ENCODE measurements at regions not wholly inside any gene's neighbourhood (a gene's known extent, or its start where the extent isn't known, plus 50 kb on each side); places are given as distances from the start of the nearest gene placed in this dataset.

DNA sequence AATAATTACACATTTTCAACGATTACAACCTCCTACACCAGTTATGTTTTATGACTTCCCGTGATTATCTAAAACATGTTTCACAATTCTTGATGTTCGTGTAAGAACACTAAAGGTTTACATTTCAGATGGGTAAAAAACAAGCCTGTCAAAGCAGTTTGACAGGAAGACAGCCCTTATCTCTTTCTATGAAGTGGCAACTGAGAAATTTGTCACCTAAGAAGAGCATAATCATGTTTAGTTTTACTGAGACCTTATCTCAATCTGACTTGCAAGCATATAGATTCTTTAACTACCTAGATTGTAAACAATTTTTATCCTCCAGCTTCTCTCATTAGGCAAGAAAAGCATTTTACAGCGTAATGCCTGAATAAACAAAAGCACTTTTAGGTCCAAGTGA lies 218.4 kb upstream of the ZBED5 start:
- DNase-seq, result no peak

DNA sequence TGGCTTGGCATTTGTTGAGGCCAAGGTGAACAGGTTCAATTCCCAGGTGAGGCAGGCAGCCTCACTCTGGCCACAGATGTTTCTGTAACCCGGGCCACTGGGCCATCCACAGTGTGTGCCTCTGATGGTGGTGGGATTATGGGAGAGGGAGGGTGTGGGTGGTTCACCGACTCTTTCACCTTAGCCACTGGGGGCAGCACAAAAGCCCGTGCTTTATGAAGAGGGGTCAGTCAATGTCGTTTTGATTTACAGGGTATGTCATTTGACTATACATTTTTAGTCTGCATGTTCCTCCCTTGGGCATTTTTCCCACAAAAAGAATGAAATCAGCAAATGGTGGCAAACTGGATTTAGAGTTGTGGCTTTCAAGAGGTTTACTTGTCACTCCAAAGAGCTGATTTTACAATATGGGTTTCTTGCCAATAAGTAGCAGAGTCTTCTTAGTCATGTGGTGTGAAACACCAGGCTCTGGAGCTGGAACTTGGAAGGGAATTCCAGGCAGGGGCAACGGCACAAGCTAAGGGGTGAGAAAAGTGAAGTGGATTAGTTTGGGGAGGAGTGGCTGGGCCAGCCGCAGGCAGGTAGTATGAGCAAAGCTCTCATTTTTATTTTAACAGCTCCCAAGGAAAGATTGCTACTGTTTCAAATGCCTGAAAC lies 217.8 kb upstream of the ZBED5 start:
- no peak for DNase-seq

DNA sequence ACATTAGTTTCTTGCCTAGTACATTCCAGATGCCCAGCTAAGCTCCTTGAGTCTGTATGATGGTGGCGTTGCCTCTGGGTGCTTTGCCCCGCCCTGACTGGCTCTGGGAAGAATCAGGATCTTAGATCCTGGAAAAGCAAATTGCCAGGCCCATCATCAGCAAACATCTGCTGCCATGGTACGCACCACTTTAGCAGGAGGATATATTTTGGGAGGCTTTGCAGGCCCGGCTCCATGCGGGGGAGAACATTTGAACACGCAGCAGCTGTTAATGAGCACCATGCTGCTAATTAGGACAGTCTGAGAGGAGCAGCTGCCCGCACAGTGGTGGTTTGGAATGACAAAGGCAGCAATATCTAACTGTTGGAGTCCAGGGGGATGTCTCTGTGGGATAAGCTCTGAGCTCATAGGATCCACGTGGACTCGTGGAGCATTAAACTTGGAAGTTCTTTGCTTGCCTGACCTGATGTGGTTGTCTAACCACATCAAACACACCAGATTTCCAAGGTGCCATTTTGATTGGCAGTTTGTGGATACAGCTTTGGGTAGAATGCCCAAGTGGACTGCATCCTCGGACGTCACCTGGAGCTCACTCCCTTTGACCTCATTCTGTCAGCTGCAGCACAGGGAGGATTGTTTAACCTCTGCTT lies 217.0 kb upstream of the ZBED5 start:
- peak; percentile 33 for DNase-seq

DNA sequence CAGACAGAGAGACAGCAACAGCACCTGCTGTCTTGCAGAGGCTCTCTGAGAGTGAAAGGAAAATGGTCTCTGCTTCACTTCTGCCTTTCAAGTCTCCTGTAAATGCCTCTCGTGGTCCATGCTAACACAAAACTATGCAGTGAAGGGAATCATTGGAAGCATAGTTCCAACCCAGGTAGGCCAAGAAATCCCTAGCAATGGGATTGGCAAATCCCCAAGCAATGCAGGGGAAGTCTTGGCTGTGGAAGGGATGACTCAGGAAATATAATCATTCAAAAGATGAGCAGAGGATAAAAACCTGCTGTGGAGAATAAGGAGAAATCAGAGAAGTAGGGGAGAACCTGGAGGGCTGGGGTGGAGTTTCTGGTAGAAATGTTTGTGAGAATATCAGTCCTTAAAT lies 216.1 kb upstream of the ZBED5 start:
- DNase-seq, result no peak

DNA sequence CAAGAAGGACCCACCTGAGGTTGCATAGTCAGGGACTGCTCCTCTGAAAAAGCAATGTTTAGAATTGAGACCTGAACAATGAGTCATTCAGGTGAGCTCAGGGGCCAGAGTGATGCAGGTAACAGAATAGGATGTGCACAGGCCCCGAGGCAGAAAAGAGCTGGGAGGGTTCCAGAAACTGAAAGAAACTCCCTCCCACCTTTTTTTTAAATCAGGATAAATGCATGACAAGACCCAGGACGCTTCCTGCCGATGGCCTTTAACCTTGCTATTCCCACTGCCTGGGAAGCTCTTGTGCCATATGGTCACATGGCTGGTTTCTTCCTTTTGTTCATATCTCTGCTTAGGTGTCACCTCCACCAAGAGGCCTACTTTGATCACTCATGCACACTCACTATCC lies 214.2 kb upstream of the ZBED5 start:
- no peak for DNase-seq

DNA sequence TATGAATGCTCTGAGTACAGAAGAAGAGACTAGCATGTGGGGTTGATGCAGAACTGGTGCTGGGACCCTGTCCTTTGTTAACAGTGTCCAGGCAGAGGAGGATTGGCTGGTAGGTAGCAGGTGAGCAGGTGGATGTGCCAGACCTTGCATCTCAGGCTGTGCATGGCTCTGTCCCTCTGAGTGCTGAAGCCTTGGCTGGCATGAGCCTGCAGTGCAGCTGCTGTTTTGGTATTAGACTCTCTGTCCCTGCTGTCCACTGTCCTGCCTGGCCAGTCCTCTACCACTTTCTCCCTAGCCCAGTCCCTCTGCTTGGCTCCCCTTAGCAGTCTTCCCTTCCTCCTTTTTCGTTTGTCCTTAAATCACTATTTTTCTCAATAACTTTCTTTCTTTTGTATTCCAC lies 213.6 kb upstream of the ZBED5 start:
- DNase-seq, result no peak

DNA sequence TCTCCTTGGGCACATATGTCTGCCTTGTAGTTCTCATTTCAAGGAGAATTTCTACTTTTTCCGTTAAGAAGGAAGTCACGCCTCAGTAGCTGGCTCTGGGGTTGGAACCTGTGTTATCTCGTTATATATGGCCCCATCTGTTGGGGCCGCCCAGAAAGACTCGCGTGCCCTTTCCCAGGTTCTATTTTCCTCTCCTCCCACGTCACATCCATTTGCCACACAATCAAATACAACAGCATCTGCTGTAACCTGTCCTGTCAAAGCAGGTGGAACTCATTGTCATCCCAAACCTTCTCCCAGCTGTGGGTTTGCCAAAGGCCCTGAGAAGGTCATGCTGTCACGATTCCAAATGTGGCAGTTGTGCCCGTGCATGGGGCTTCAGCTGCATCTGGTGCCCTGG lies 213.1 kb upstream of the ZBED5 start:
- DNase-seq, result no peak

DNA sequence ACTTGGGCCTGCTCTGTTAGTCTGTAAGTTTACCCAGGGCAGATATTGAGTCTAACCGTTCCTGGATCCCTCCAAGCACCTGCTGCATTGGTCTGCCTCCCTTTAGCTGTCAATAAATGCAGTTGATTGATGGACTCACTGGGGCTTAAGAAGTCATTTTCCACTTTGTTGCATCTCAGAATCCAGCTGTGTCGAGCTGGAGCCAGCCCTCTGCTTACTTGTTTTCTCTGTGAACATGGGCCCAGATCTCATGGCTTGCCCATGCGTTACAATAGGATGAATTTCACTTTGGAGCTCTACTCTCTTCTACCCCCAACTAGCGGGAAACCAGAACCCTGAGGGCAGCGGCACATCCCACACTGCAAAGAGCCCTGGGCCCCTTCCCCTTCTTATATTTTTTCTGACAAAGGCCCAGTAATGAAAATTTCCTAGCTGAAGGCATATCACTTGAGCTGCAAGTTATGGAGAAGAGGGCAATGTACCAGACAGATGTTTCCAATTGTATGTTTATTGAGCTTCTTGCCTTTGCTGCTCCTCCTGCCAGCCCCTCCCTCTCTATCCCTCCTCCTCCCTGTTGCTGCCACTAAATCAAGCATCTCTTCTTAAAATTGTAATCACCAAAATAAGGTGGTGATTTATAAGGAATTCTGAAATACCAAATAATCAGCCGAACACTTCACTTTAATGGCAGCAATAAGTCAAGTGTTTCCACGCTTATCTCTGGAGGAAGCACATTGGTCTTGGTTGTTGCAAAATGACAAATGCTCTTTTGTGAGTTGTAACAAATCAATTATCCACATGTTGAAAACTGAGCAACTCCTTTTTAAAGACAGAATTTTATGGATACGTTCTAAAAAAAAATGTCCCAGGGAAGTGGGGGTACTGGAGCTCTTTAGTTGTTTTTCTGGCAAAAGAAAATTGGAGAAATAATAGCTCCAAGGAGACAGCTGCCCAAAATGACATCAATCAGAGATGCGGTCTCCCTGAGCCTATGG lies 212.3 kb upstream of the ZBED5 start:
- DNase-seq, result no peak

DNA sequence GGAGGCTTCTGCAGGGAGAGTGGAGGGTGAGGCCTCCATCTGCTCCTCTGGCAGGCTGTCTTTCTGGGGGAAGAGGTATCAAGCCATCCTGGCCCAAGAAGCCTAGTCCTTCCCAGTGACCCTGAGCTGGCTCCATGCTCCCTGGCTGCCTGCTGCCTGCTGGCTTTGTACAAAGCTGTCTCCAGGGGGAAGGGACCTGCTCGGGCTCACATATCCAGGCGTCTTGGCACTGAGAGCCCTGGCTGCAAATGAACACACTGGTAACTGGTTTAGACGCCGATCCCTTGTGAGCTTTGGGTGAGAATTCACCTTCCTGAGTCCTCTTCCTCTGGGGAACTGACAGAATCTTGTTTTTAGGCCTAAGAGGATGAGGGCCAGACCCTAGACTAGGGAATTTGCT lies 210.3 kb upstream of the ZBED5 start:
- no peak for DNase-seq

DNA sequence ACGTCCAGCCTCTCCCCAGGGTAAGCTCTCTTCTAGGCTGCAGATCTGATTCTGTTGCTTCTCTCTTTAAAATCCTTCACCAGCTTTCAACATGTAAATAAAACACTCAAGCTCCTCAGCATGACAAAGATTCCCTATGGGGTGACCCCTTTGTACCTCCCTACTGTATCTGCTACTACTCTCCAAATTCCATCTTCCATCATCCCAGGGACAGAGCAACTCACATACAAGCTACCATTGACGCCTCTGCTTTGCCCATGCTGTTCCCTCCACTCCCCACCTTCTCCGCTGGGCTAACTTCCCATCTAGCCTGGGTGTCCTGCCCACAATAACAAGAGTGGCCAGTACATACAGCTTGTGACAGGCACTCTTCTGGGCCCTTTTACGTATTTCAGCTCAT lies 207.5 kb upstream of the ZBED5 start:
- no peak for DNase-seq

DNA sequence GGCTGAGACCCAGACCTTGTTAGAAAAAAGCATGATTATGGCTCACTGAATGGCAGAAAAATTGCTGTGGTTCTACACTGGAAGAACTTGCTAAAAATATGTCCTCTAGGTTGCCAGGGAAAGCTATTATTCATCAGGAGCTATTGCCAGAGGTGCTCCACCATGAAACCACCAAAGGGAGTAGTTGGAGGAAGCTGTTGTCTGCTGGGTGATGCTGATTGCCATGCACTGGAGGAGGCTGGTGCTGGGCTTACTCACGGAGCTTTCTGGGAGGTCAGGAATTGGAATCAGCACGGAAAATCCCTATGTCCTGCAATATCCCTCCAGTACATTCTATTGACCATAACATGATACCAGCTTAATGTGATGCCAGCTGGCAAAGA lies 199.6 kb upstream of the ZBED5 start:
- no peak for DNase-seq

DNA sequence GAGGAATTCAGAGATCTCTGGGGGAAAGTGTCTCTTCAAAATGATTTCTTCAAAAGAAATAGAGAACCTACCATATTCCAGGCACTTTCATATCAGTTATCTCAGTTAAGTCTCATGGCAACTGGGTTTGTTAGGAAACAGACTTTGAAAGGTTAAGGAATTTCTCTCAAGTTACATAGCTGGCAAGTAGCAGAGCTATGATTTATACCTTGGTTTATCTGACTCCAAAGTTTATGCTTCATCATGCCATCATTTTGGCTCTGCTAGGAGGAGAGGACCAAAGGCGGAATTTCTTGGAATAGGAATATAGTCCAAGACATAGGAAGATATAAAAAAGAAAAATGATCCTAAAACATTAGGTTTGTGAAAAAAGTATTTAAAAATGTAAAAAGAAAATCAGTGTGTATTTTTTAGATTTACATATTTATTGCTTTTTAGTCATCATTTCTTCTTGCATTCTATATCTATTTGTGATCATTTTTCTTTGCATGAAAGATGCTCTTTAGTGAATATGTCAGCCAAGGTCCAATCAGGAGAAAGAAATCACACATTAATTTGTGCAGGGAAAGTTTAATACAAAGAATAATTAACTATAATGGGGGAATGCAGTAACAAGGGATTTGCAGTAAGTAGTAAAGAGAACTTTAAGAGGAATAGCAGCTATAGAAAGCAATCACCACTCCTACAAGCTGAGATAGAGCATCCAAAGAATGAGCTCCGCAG lies 199.1 kb upstream of the ZBED5 start:
- DNase-seq, result no peak

DNA sequence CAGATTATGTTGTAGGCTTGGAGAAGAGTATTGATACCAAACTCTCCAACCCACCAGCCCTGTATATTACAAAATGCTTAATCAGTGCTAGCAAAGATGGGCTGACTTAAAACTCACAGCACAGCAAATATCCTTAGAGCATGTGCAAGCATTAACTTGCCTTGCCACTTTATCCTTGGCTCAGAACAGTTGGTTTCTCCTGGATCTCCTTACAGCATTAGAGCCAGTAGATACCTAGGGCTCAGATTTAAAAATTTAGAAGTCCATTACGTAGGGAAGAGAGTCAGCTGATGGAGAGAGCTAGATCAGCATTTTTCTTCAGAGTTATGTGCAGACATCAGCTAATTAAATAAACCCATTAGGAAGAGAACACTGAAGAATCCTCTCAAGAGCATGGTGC lies 198.5 kb upstream of the ZBED5 start:
- DNase-seq, result no peak

DNA sequence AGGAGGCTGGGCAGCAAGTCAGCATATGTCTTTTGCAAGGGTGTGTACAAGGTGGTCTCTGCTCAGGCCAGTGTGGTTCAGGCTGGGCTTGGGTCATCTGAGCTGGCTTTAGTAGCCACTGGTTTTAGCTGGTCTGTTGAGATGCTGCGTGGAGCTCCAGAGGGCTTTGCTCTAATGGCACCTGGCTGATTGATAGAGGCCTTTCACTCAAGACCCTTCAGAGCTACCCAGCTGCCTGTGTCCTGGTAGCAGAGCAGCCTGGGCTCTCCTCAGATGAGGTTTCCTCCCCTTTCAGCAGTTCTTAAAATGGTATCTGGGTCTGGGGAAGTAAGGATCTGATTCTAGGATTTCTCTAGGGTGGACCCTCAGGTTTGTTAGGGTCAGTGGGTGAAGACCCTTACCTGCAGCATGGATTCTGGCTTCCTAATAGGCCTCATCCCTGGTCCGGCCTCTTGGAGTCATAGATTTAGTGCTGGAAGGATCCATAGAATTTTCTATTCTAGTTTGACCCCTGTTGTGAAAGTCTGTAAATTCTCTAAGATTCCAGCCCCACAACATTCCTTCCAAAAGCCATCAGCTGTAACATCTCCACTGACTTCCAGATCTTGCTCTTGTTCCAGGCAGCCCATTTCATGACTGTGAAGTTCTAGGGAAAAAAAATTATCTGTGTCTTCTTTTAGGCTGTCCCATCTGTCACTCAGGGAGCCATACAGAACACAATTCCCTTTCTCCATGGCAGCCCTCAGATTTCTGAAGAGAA lies 190.2 kb upstream of the ZBED5 start:
- DNase-seq, result no peak

DNA sequence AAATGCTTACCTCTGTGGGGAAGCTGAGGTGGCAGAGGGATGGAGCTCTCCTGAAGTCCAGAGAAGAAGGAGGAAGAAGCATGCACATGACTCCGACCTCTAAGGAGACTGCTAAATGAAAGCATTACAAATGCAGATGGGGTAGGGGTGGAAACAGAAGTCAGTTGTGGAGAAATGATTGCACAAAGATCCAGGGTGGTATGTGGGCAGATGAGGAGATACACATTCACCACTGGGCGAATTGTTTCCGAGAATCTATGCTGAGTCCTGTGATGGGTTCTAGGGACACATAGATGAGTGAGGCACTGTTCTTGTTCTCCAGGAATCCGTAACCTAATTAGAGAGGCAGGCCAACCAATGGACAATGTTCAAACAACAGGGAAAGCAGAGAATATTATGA lies 188.9 kb upstream of the ZBED5 start:
- no peak for DNase-seq

DNA sequence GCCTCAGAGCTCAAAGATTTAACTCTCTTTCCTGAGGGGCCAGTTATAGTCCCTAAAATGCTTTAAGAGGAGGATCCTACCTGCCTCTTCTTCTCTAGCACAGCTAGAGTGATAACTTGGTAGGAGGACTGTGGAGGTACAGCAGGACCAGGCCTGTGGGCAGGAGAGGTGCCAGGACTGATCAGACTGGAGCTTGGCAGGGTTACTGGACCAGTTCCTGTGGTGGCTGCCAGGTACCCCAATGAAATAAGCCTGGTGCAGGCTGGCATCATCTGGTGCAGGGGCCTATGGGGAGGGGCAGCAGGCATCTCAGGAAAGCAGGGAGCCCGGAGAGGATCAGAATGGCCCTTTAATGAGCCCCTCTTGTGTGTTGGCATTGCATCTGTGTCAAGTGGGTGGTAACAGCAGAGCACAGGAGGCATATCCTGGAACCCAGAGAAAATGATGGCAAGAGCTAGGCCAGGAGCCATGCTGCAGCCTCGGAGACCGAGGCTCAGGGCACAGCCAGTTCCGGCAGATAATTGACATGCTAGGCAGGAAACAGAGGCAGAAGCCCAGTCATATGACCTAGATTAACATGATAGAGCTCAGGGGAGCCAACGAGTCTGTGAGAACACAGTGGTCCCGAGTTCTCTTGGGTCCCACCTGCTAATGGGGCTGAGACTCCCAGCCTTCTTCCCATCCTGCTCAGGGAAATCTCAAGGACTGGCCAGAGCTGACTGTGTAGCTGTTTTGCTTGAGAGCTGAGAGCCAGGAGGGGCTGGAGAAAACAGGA lies 187.5 kb upstream of the ZBED5 start:
- DNase-seq, result no peak

DNA sequence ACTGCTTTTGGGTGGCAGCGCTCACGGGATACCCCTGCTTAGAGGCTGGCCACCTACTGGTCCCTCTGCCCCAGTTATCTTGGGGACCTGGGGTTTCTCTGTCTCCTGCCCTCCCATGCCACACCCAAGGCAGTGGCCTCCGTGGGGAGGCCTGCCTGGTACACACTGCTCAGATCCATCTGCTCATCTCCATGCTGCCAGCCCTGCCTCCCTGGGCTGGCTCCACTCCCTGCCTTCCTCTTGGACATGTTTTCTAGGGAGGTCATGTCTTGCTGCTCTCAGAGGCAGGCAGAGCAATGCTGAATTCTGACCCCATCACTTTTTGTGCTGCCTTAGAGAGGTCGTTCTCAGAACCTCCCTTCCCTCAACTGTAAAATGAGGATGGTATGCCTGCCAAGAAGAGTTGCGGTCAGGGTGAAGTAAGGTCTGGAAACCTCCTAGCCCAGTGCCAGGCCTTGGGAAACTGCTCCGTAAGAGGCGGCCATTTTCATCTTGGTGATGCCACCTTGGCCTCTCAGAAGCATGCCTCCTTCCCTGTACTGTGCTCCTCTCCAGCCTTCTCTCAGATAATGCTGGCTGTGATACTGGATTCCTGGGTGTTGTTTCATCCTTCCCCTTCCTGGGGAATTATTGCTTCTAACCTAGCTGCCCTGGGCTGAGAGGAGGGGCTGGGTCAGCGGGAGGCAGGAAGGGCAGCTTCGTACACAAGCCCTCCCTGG lies 186.4 kb upstream of the ZBED5 start:
- DNase-seq, result no peak

DNA sequence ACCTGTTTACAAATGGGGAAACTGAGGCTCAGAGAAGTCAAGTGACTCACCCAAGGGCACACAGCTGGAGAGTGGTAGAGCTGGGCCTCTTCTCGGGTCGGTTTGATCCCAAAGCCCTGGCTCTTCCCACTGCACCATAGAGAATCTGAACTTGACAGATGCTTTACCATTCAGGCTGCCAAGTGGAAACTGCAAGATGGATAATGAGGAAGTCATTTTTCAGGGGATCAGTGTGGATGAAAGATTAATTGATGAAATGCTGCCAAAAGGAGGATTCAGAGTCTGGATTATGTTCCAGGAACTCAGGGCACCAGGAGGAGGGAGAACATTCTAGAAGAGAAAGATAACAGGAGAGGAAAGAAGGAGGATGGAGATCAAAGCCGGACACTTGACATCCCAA lies 185.9 kb upstream of the ZBED5 start:
- no peak for DNase-seq

DNA sequence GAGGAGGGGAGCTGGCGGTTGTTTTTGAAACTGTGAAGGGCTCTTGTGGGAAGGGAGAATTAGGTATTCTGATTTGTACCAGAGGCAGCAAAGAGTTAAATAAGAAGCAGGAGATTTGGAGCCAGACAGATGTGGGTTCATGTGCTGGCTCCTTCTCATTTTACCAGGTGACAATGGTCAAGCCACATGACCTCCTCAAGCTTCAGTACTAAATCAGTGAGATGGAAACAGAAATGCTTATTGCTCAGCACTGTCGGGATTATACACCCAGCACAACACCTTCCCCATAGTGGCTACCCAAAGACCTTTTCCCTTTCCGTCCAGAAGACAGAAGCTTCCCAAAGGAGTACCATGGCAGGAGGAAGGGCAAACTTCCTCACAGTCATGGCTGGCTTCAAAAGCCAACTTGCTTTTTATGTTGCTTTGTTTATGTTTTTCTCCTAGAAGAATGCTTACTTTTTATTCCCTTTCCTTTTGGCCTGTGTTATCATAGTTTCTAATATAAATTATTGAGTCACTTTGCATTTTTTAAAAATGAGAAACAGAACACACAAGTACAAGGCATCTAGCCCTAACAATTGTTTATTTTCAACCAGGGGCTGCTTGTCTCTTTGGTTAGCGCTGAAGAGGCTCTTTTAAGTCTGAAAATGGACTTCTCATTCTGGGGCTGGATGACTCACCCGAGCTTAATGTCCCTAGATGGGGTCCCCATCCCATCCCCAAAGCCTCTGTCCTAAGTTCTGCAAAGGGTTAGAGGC lies 181.5 kb upstream of the ZBED5 start:
- DNase-seq, result no peak

DNA sequence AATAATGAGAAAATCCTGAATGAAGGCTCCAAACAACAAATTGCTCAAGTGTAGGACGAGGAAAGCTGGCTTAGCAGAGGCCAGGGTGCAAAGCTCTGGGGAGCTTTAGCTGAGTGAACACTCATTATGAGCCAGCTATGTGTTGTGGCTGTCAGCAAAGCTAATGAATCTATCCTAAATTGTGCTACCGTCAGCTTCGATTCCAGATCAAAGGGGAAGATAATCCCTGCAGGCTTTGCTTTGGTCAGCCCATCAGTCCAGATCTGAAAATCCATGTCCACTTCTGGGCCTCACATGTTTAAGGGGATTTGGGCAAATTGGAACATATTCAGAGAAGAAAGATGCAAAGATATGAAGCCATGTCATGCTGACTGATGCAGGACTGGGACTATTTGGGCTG lies 180.9 kb upstream of the ZBED5 start:
- DNase-seq, result no peak

Measured in COR-L47 (cell line).